ENCODE measurements at regions not wholly inside any gene's neighbourhood (a gene's known extent, or its start where the extent isn't known, plus 50 kb on each side); places are given as distances from the start of the nearest gene placed in this dataset.

DNA sequence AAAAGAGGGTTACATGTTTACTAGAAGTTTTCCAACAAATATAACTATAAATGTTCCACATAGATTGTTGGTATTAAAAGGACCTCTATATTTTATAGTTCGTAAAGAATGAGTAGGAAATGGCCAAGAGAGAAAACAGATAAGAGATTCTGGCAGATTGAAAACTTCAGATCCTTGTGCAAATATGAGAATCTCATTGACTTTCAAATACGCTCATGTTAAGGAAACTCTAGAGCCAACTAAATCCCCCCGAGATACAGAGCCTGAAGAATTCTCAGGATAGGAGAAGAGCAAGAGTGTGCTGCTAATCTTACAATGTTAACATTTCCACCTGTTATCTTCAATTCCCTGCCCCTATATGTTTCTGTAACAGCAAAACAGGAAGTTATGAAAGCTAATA is 159.0 kb upstream of the OR13F1 start:
- BruUV-seq (replicated peaks) = no TSS peak
- dilution Hi-C loops (cut with MboI; ENCODE audit: extremely low pct_ligation_motif_present, low sequenced_read_pairs) (no loop called here), intact Hi-C loops (cut with micrococcal nuclease) (no loop called here)
- H3K4me3 ChIP-seq (replicated peaks in 1 of 3; ENCODE audit: insufficient read depth in 1 of 3, low read depth in 1 of 3, low read length in 3 of 3) = no peak overlapping the region
- H3K9ac ChIP-seq (replicated peaks; ENCODE audit: extremely low read depth, insufficient read depth, low read length) = no peak overlapping the region
- POLR2A ChIA-PET = no interaction called here
- H3K36me3 ChIP-seq (ENCODE audit: control insufficient read depth in 2 of 2, extremely low read depth in 1 of 2, insufficient read depth in 2 of 2, low read length in 2 of 2) = no peaks in the 10 kb centered on the region
- TF ChIP-seq EZH2 (IDR thresholded peaks at IDR 0.05; ENCODE audit: borderline replicate concordance, low read depth, low read length, severe bottlenecking) (no peak), POLR2A (IDR thresholded peaks at IDR 0.05; ENCODE audit: low read depth, low read length) (no peak), POLR2AphosphoS5 (IDR thresholded peaks at IDR 0.05; ENCODE audit: insufficient read depth, low read depth, low read length) (no peak), JUN (IDR thresholded peaks at IDR 0.05; ENCODE audit: borderline replicate concordance, insufficient read depth, insufficient read length, low read depth) (no peak), MYC (IDR thresholded peaks at IDR 0.05; ENCODE audit: low read depth, low read length) (no peak), FOS (IDR thresholded peaks at IDR 0.05; ENCODE audit: borderline replicate concordance, insufficient read depth, low read length) (no peak), GATA2 (IDR thresholded peaks at IDR 0.05; ENCODE audit: insufficient read depth, insufficient read length, low read depth, low read length) (no peak)
- TF ChIP-seq, protein P1, sequence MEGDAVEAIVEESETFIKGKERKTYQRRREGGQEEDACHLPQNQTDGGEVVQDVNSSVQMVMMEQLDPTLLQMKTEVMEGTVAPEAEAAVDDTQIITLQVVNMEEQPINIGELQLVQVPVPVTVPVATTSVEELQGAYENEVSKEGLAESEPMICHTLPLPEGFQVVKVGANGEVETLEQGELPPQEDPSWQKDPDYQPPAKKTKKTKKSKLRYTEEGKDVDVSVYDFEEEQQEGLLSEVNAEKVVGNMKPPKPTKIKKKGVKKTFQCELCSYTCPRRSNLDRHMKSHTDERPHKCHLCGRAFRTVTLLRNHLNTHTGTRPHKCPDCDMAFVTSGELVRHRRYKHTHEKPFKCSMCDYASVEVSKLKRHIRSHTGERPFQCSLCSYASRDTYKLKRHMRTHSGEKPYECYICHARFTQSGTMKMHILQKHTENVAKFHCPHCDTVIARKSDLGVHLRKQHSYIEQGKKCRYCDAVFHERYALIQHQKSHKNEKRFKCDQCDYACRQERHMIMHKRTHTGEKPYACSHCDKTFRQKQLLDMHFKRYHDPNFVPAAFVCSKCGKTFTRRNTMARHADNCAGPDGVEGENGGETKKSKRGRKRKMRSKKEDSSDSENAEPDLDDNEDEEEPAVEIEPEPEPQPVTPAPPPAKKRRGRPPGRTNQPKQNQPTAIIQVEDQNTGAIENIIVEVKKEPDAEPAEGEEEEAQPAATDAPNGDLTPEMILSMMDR (IDR thresholded peaks at IDR 0.05; ENCODE audit: extremely low read depth in 1 of 2, insufficient read depth in 1 of 2, low read depth in 1 of 2, low read length in 2 of 2) = no peak
- TF ChIP-seq, protein P2, sequence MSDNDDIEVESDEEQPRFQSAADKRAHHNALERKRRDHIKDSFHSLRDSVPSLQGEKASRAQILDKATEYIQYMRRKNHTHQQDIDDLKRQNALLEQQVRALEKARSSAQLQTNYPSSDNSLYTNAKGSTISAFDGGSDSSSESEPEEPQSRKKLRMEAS (IDR thresholded peaks at IDR 0.05; ENCODE audit: insufficient read depth, insufficient read length) = no peak
- FAIRE-seq (no peak), DNase-seq (ENCODE audit: low read depth, low spot score) (no peak)
- no peak overlapping the region for H3K4me2 ChIP-seq (ENCODE audit: insufficient read depth, low read length)
- no peaks in the 10 kb centered on the region for H4K20me1 ChIP-seq (replicated peaks; ENCODE audit: control insufficient read depth, extremely low read depth, insufficient read depth, low read length)
- no peaks in the 10 kb centered on the region for H3K27me3 ChIP-seq (ENCODE audit: control insufficient read depth in 2 of 2, insufficient read depth in 2 of 2, low read length in 2 of 2)
- H3K27ac ChIP-seq (ENCODE audit: insufficient read depth, low read depth, low read length) = no peak overlapping the region
- no peaks in the 10 kb centered on the region for H3K79me2 ChIP-seq (ENCODE audit: control insufficient read depth, insufficient read depth, low read length)
- no peaks in the 10 kb centered on the region for H3K4me1 ChIP-seq (ENCODE audit: control insufficient read depth, extremely low read depth, insufficient read depth, low read length)
- CTCF ChIA-PET = no interaction called here
- H3K9me3 ChIP-seq (replicated peaks; ENCODE audit: control insufficient read depth, insufficient read depth, low read length) = no peaks in the 10 kb centered on the region
- H2AFZ ChIP-seq (ENCODE audit: low read depth, low read length) = no peak overlapping the region
- no peaks in the 10 kb centered on the region for H3K9me1 ChIP-seq (replicated peaks; ENCODE audit: control insufficient read depth, extremely low read depth, insufficient read depth, low read length)

Data from endothelial cell of umbilical vein (primary cell).